Neural progenitor cell (in vitro differentiated cells): ENCODE measurements at regions not wholly inside any gene's neighbourhood (a gene's known extent, or its start where the extent isn't known, plus 50 kb on each side); places are given as distances from the start of the nearest gene placed in this dataset.

Source experiments
- DNase-seq: peaks from one replicate; pipeline ENCODE4 v3.0.0-alpha.2; 2016; ENCODE audit warnings: low spot score
- H2AFZ ChIP-seq: fragments of 200-600 bp; sonication (generic); replicated peaks from 2 replicates; pipeline ENCODE4 v1.6.1; 2016; ENCODE audit warnings: antibody characterized with exemption
- H3F3A ChIP-seq: fragments of 200-600 bp; sonication (generic); 2 replicates; pipeline ENCODE4 v1.6.1; 2016; ENCODE audit warnings: antibody characterized with exemption, low read depth
- H3K27ac ChIP-seq: fragments of 200-600 bp; sonication (generic); 2 replicates; pipeline ENCODE4 v1.5.1; 2016; ENCODE audit warnings: mild to moderate bottlenecking
- H3K27me3 ChIP-seq: fragments of 200-600 bp; sonication (generic); 2 replicates; pipeline ENCODE4 v1.6.1; 2016; ENCODE audit warnings: mild to moderate bottlenecking, moderate library complexity
- H3K36me3 ChIP-seq: fragments of 200-600 bp; sonication (generic); 2 replicates; pipeline ENCODE4 v1.5.1; 2016
- H3K4me1 ChIP-seq: fragments of 200-600 bp; sonication (generic); 2 replicates; pipeline ENCODE4 v1.6.1; 2016; ENCODE audit warnings: mixed run types
- H3K4me2 ChIP-seq: fragments of 200-600 bp; sonication (generic); 2 replicates; pipeline ENCODE4 v1.6.1; 2016
- H3K4me3 ChIP-seq: fragments of 200-600 bp; sonication (generic); 2 replicates; pipeline ENCODE4 v1.5.1; 2016
- H3K79me2 ChIP-seq: fragments of 200-600 bp; sonication (generic); 2 replicates; pipeline ENCODE4 v1.6.1; 2016; ENCODE audit warnings: low read depth
- H3K9ac ChIP-seq: fragments of 200-600 bp; sonication (generic); 2 replicates; pipeline ENCODE4 v1.6.1; 2016
- H3K9me3 ChIP-seq: fragments of 200-600 bp; sonication (generic); 2 replicates; pipeline ENCODE4 v1.5.1; 2016; ENCODE audit warnings: low read depth
- H4K20me1 ChIP-seq: fragments of 200-600 bp; sonication (generic); 2 replicates; pipeline ENCODE4 v1.6.1; 2016; ENCODE audit warnings: low read depth
- H3K27ac Mint-ChIP-seq: 3 replicates; pipeline ENCODE4 v1.8.0; 2021; ENCODE audit warnings: mixed read lengths
- H3K27me3 Mint-ChIP-seq: 2 replicates; pipeline ENCODE4 v1.8.0; 2022; ENCODE audit warnings: low read depth, mild to moderate bottlenecking, inconsistent platforms, moderate library complexity, mixed read lengths; ENCODE audit not compliant: insufficient read depth
- H3K36me3 Mint-ChIP-seq: 3 replicates; pipeline ENCODE4 v1.8.0; 2021; ENCODE audit warnings: mixed read lengths
- H3K4me1 Mint-ChIP-seq: 3 replicates; pipeline ENCODE4 v1.8.0; 2021; ENCODE audit warnings: mixed read lengths
- H3K4me3 Mint-ChIP-seq: 3 replicates; pipeline ENCODE4 v1.8.0; 2021; ENCODE audit warnings: mild to moderate bottlenecking, moderate library complexity, mixed read lengths
- H3K9me3 Mint-ChIP-seq: 3 replicates; pipeline ENCODE4 v1.8.0; 2020; ENCODE audit warnings: mixed read lengths
- EZH2 ChIP-seq: fragments of 200-600 bp; sonication (generic); IDR thresholded peaks from 2 replicates; pipeline ENCODE4 v1.6.1; 2017; ENCODE audit warnings: antibody characterized with exemption, mild to moderate bottlenecking, moderate library complexity
- EZH2phosphoT487 ChIP-seq: fragments of 200-600 bp; sonication (generic); IDR thresholded peaks from 2 replicates; pipeline ENCODE4 v1.6.1; 2017; ENCODE audit warnings: antibody characterized with exemption
- TF ChIP-seq, protein P1 (sequence below): fragments of 200-600 bp; sonication (generic); IDR thresholded peaks from 2 replicates; pipeline ENCODE4 v1.5.1; 2017; ENCODE audit warnings: antibody characterized with exemption, mild to moderate bottlenecking

DNA sequence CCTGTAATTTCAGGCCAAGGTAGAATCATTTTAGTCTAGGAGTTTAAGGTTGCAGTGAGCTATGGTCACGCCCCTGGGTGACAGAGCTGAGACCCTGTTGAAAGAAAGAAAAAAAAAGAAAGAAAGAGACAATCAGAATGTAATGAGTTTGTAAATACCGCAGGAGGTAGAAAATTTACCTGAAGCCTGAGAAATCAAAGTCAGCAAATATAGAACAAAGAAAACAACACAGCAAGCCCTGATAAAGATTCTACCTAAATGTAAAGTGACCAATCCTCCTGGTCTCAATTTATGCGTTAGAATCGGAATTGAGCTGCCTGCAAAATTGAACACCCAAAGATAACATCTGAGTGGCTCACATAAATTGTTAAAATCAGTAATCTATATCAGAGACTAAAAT, 146.5 kb upstream of the ZNF184 start:
- no peak overlapping the region for H3K4me2 ChIP-seq
- H2AFZ ChIP-seq, result no peak overlapping the region
- Mint-ChIP-seq H3K27ac (no peak overlapping the region), H3K36me3 (no peaks in the 10 kb centered on the region), H3K9me3 (peaks cover 4% of the 10 kb centered on the region), H3K4me3 (no peak overlapping the region), H3K4me1 (peaks cover 9% of the 10 kb centered on the region), H3K27me3 (peaks cover 11% of the 10 kb centered on the region)
- H3K79me2 ChIP-seq, result no peaks in the 10 kb centered on the region
- H4K20me1 ChIP-seq, result no peaks in the 10 kb centered on the region
- DNase-seq, result no peak
- H3K9ac ChIP-seq, result no peak overlapping the region
- peaks cover 12% of the 10 kb centered on the region for H3F3A ChIP-seq
- no peak for TF ChIP-seq EZH2phosphoT487
- no peak for TF ChIP-seq EZH2
- TF ChIP-seq, protein P1, sequence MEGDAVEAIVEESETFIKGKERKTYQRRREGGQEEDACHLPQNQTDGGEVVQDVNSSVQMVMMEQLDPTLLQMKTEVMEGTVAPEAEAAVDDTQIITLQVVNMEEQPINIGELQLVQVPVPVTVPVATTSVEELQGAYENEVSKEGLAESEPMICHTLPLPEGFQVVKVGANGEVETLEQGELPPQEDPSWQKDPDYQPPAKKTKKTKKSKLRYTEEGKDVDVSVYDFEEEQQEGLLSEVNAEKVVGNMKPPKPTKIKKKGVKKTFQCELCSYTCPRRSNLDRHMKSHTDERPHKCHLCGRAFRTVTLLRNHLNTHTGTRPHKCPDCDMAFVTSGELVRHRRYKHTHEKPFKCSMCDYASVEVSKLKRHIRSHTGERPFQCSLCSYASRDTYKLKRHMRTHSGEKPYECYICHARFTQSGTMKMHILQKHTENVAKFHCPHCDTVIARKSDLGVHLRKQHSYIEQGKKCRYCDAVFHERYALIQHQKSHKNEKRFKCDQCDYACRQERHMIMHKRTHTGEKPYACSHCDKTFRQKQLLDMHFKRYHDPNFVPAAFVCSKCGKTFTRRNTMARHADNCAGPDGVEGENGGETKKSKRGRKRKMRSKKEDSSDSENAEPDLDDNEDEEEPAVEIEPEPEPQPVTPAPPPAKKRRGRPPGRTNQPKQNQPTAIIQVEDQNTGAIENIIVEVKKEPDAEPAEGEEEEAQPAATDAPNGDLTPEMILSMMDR, result no peak
- H3K9me3 ChIP-seq, result no peaks in the 10 kb centered on the region
- H3K27ac ChIP-seq, result no peak overlapping the region
- H3K36me3 ChIP-seq, result no peaks in the 10 kb centered on the region
- no peaks in the 10 kb centered on the region for H3K4me1 ChIP-seq
- peaks cover 17% of the 10 kb centered on the region for H3K27me3 ChIP-seq
- H3K4me3 ChIP-seq, result no peak overlapping the region

DNA sequence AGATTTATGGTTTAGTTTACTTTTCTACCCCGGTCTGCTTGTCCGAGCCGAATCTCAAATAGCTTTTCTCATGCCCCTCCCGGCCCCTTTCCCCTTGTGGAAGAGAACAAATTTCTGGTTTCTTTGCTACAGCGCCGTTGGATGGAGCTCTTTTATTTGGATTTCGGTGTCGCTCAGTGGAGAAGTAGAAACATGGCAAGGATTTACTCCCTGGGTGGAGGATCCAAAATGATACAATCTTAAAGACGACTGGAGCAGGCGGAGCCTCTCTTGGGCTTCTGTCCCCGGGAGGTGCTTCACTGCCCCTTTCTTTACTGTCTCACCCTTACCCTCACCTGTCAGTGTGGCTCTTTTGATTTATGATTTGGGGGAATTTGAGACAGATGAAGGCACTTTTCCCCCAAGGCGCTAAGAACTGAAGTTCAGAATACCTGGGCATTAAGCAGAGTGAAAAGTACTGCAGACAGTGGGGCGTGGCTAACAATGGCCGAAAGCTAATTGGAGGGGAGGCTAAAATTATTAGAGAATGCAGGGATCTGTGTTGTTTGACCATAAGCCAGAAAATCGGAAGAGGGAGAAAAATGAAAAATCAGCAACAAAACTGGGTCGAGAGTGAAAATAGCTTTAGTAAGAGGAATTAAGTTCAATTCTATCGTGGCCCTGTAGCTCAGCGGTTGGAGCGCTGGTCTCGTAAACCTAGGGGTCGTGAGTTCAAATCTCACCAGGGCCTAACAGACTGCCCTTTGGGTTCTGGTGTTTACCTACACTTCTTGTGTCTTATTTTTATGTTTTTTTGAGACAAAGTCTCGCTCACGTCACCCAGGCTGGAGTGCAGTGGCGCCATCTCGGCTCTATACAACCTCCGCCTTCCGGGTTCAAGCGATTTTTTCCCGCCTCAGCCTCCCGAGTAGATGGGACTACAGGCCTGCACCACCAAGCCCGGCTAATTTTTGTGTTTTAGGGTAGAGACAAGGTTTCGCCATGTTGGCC, 145.1 kb upstream of the ZNF184 start:
- H3K9ac ChIP-seq, result no peak overlapping the region
- peak overlapping the region; percentile 29 for H3K27ac Mint-ChIP-seq
- H2AFZ ChIP-seq, result peak overlapping the region; percentile 93
- H3K36me3 ChIP-seq, result no peaks in the 10 kb centered on the region
- H3K36me3 Mint-ChIP-seq, result no peaks in the 10 kb centered on the region
- H4K20me1 ChIP-seq, result no peaks in the 10 kb centered on the region
- H3F3A ChIP-seq, result peaks cover 12% of the 10 kb centered on the region
- no peak for TF ChIP-seq EZH2
- TF ChIP-seq, protein P1, result peak; percentile 19
- peak; percentile 9 for TF ChIP-seq EZH2phosphoT487
- H3K27me3 Mint-ChIP-seq, result peaks cover 11% of the 10 kb centered on the region
- H3K4me1 ChIP-seq, result no peaks in the 10 kb centered on the region
- no peaks in the 10 kb centered on the region for H3K9me3 ChIP-seq
- H3K4me3 ChIP-seq, result peak overlapping the region; percentile 72
- peak; percentile 60 for DNase-seq
- H3K27me3 ChIP-seq, result peaks cover 19% of the 10 kb centered on the region
- no peak overlapping the region for H3K27ac ChIP-seq
- H3K4me3 Mint-ChIP-seq, result peak overlapping the region; percentile 98
- H3K4me2 ChIP-seq, result peak overlapping the region; percentile 86
- H3K79me2 ChIP-seq, result no peaks in the 10 kb centered on the region
- H3K4me1 Mint-ChIP-seq, result peaks cover 9% of the 10 kb centered on the region
- H3K9me3 Mint-ChIP-seq, result peaks cover 4% of the 10 kb centered on the region

DNA sequence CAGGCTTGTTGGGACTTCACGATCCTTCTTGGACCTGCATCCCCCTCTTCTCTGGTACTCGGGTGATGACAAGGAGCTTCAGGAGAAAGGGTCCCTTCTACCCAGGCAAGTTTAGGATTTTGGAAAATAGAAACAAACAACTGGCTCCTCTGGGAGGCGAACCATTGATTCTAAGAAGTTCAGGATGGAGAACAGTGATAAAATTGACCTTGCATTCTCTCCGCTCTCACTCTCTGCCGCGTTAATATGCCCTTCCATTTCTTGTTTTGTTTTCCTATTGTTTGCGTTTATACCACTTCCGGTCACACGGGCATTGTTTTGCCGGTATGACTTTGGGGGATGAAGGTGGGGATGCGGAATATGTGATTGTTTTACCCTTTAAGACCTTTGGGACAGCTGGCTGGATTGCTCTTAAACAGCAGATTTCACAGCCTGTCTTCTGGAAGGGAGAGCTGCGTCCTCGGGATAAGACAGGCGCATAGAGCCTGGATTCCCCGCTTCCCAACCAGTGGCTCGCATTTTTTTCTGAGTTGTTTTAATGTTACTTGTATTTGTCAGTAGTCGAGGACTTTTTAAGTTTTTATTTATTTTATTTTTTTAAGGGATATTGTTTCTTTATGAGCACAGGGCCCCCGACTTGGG, 144.3 kb upstream of the ZNF184 start:
- no peaks in the 10 kb centered on the region for H4K20me1 ChIP-seq
- H3K27ac ChIP-seq, result no peak overlapping the region
- Mint-ChIP-seq H3K27ac (peak overlapping the region; percentile 92), H3K9me3 (peaks cover 4% of the 10 kb centered on the region), H3K4me3 (peak overlapping the region; percentile 98), H3K27me3 (peaks cover 10% of the 10 kb centered on the region), H3K4me1 (peaks cover 9% of the 10 kb centered on the region), H3K36me3 (no peaks in the 10 kb centered on the region)
- no peaks in the 10 kb centered on the region for H3K9me3 ChIP-seq
- TF ChIP-seq, protein P1, result no peak
- TF ChIP-seq EZH2 (no peak), EZH2phosphoT487 (no peak)
- H3K27me3 ChIP-seq, result peaks cover 26% of the 10 kb centered on the region
- peak overlapping the region; percentile 93 for H2AFZ ChIP-seq
- H3K4me3 ChIP-seq, result peak overlapping the region; percentile 72
- H3K4me1 ChIP-seq, result no peaks in the 10 kb centered on the region
- no peaks in the 10 kb centered on the region for H3K79me2 ChIP-seq
- H3F3A ChIP-seq, result peaks cover 12% of the 10 kb centered on the region
- peak; percentile 51 for DNase-seq
- peak overlapping the region; percentile 86 for H3K4me2 ChIP-seq
- no peaks in the 10 kb centered on the region for H3K36me3 ChIP-seq
- no peak overlapping the region for H3K9ac ChIP-seq
